ENCODE measurements at regions not wholly inside any gene's neighbourhood (a gene's known extent, or its start where the extent isn't known, plus 50 kb on each side); places are given as distances from the start of the nearest gene placed in this dataset.

DNA sequence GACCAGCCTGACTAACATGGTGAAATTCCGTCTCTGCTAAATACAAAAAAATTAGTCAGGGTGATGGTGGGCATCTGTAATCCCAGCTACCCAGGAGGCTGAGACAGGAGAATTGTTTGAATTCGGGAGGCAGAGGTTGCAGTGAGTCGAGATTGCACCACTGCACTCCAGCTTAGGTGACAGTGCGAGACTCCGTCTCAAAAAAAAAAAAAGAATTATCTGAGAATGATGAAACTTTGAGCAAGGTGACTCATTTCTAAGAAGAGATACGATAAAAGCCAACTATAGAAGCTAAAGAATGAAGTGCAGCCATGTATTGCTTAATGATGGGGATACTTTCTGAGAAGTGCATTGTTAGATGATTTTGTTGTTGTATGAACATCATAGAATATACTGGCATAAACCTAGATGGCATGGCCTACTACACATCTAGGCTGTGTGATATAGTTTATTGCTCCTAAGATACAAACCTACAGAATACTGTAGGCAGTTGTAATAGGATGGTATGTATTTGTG, 64.7 kb downstream of the SNRPE start:
- Histone ChIP-seq H3K27me3 (ENCODE audit: insufficient read depth, low read length) (no peaks in the 10 kb centered on the region), H3K9ac (ENCODE audit: low read depth, low read length) (no peak overlapping the region), H3K4me3 (ENCODE audit: low read length) (no peak overlapping the region), H3K4me1 (ENCODE audit: insufficient read depth, low read length) (no peaks in the 10 kb centered on the region), H3K9me3 (ENCODE audit: insufficient read depth, low read depth, low read length) (no peaks in the 10 kb centered on the region), H3K36me3 (ENCODE audit: insufficient read depth, low read length) (no peaks in the 10 kb centered on the region), H3K27ac (ENCODE audit: low read depth, low read length) (no peak overlapping the region)
- 92% methylated on average over 6 of the region's 6 CpGs for WGBS

DNA sequence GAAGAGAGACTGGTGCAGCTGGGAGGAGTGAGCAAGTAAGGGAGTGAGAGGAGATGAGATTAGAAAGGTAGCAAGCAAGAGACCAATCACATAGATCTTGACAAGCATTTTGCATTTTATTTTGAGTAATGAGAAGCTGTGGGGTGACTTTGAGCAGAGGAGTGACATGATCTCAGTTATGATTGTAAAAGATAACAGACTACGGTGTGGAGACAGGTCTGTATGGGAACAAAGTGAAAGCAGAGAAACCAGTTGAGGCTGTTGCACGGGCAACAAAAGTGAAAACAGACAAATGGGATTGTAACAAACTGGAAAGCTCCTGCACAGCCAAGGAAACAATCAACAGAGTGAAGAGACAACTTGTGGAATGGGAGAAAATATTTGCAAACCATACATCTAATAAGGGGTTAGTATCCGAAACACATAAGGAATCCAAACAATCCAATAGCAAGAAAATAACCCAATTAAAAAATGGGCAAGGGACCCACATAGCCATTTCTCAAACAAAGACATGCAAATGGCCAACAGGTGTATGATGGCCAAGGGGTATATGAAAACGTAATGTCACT, 68.4 kb downstream of the SNRPE start:
- Histone ChIP-seq H3K4me1 (ENCODE audit: insufficient read depth, low read length) (no peaks in the 10 kb centered on the region), H3K36me3 (ENCODE audit: insufficient read depth, low read length) (no peaks in the 10 kb centered on the region), H3K27ac (ENCODE audit: low read depth, low read length) (no peak overlapping the region), H3K4me3 (ENCODE audit: low read length) (no peak overlapping the region), H3K9ac (ENCODE audit: low read depth, low read length) (no peak overlapping the region), H3K27me3 (ENCODE audit: insufficient read depth, low read length) (no peaks in the 10 kb centered on the region), H3K9me3 (ENCODE audit: insufficient read depth, low read depth, low read length) (no peaks in the 10 kb centered on the region)
- WGBS = 94% methylated on average over 4 of the region's 4 CpGs

DNA sequence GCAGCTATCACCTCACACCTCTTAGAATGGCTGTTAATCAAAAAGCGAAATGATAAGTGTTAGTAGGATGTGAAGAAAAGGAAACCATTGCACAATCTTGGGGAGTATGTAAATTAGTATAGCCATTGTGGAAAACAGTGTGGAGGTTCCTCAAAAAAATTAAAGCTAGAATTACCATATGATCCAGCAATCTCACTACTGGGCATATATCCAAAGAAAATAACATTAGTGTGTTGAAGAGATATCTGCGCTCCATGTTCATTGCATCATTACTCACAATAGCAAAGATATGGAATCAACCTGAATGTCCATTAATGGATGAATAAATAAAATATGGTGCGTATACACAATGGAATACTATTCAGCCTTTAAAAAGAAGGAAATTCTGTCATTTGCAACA, 68.9 kb downstream of the SNRPE start:
- H3K4me1 ChIP-seq (ENCODE audit: insufficient read depth, low read length) = no peaks in the 10 kb centered on the region
- no peaks in the 10 kb centered on the region for H3K36me3 ChIP-seq (ENCODE audit: insufficient read depth, low read length)
- WGBS = 100% methylated on average over 1 of the region's 3 CpGs
- no peak overlapping the region for H3K27ac ChIP-seq (ENCODE audit: low read depth, low read length)
- no peaks in the 10 kb centered on the region for H3K9me3 ChIP-seq (ENCODE audit: insufficient read depth, low read depth, low read length)
- no peak overlapping the region for H3K4me3 ChIP-seq (ENCODE audit: low read length)
- H3K27me3 ChIP-seq (ENCODE audit: insufficient read depth, low read length) = no peaks in the 10 kb centered on the region
- H3K9ac ChIP-seq (ENCODE audit: low read depth, low read length) = no peak overlapping the region

DNA sequence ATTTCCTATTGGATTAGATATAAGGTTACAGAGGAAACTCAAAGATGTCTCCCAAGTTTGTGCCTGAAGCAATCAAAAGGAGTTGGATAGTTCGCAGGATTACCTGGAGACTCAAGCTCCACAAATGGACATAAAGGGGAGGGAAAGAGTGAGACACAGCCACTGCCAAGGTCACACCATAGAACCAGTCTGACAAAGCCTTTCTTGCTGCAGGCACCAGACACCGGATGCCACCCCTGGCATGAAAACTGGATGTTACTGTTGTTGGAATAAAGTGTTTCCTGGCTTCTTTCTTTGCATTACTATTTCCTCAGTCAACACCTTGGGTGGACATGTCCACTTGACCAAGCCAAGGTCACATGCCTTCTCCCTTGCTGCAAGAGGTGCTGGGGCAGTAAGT, 70.6 kb downstream of the SNRPE start:
- H3K27me3 ChIP-seq (ENCODE audit: insufficient read depth, low read length) = no peaks in the 10 kb centered on the region
- no peaks in the 10 kb centered on the region for H3K36me3 ChIP-seq (ENCODE audit: insufficient read depth, low read length)
- 95% methylated on average over 2 of the region's 2 CpGs for WGBS
- no peaks in the 10 kb centered on the region for H3K4me1 ChIP-seq (ENCODE audit: insufficient read depth, low read length)
- no peaks in the 10 kb centered on the region for H3K9me3 ChIP-seq (ENCODE audit: insufficient read depth, low read depth, low read length)
- H3K4me3 ChIP-seq (ENCODE audit: low read length) = no peak overlapping the region
- H3K27ac ChIP-seq (ENCODE audit: low read depth, low read length) = no peak overlapping the region
- H3K9ac ChIP-seq (ENCODE audit: low read depth, low read length) = no peak overlapping the region

DNA sequence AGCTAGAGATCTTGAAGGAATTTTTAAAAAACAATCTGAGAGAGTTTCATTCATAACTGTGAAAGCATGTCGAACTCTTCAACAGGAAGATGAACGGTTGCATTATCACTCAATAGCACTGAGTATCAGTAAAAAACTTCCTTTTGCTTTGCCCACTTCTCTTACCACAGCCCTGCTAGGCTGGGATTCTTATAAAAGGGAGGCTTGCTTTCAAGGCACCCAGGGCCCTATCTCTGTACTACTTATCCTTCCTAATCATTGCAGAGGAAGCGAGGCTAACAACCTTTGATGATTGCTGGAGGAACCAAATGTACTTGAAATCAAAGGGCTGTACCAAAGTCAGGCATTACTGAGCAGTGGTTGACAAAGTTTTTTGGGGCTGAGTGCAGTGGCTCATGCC, 71.2 kb downstream of the SNRPE start:
- H3K27ac ChIP-seq (ENCODE audit: low read depth, low read length) = no peak overlapping the region
- WGBS = 97% methylated on average over 3 of the region's 3 CpGs
- no peak overlapping the region for H3K9ac ChIP-seq (ENCODE audit: low read depth, low read length)
- H3K4me3 ChIP-seq (ENCODE audit: low read length) = no peak overlapping the region
- no peaks in the 10 kb centered on the region for H3K4me1 ChIP-seq (ENCODE audit: insufficient read depth, low read length)
- no peaks in the 10 kb centered on the region for H3K27me3 ChIP-seq (ENCODE audit: insufficient read depth, low read length)
- H3K9me3 ChIP-seq (ENCODE audit: insufficient read depth, low read depth, low read length) = no peaks in the 10 kb centered on the region
- no peaks in the 10 kb centered on the region for H3K36me3 ChIP-seq (ENCODE audit: insufficient read depth, low read length)

DNA sequence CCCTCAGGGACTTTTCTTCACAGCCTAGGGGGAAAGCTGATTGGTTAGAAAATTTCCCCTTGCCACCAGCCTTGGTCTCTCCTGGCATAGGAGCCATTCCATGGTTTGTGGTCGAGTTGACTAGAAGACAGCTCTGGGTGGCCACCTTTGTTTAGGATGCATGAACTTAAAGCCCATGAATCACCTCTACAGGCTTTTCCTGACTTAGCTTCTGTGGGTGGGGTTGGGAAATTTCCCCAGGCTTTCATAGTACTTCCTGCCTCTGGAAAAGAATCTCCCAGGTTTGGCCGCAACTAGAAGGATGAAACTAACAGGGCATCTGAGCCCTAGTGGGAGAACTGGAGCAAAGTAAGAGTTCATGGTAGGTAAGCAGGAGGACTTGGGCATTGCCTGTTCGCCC, 72.6 kb downstream of the SNRPE start:
- no peak overlapping the region for H3K4me3 ChIP-seq (ENCODE audit: low read length)

DNA sequence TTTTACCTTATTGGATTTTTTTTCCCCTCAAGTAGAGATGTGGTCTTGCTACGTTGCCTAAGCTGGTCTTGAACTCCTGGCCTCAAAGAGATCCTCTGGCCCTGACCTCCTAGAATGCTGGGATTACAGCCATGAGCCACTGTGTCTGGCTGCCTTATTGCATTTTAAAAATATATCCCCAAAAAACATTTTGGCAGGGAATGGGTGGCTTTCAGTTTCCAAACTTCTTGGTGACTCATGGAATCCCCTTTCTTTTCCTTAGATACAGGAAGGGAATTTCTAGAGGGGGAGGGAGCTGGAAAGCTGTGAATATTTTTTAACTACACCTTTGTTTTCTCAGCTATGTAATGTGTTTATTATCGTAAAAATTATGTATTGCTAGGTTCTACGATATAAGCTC, 73.3 kb downstream of the SNRPE start:
- Histone ChIP-seq H3K9ac (ENCODE audit: low read depth, low read length) (no peak overlapping the region), H3K9me3 (ENCODE audit: insufficient read depth, low read depth, low read length) (no peaks in the 10 kb centered on the region), H3K27ac (ENCODE audit: low read depth, low read length) (no peak overlapping the region), H3K27me3 (ENCODE audit: insufficient read depth, low read length) (no peaks in the 10 kb centered on the region), H3K4me3 (ENCODE audit: low read length) (no peak overlapping the region), H3K4me1 (ENCODE audit: insufficient read depth, low read length) (no peaks in the 10 kb centered on the region), H3K36me3 (ENCODE audit: insufficient read depth, low read length) (no peaks in the 10 kb centered on the region)
- WGBS = 94% methylated on average over 3 of the region's 3 CpGs

More for the DNA sequence above, 72.6 kb downstream of the SNRPE start:
- H3K4me1 ChIP-seq (ENCODE audit: insufficient read depth, low read length) = no peaks in the 10 kb centered on the region
- H3K27ac ChIP-seq (ENCODE audit: low read depth, low read length) = no peak overlapping the region
- H3K36me3 ChIP-seq (ENCODE audit: insufficient read depth, low read length) = no peaks in the 10 kb centered on the region
- 68% methylated on average over 3 of the region's 3 CpGs for WGBS
- no peaks in the 10 kb centered on the region for H3K27me3 ChIP-seq (ENCODE audit: insufficient read depth, low read length)
- H3K9ac ChIP-seq (ENCODE audit: low read depth, low read length) = no peak overlapping the region
- H3K9me3 ChIP-seq (ENCODE audit: insufficient read depth, low read depth, low read length) = no peaks in the 10 kb centered on the region

DNA sequence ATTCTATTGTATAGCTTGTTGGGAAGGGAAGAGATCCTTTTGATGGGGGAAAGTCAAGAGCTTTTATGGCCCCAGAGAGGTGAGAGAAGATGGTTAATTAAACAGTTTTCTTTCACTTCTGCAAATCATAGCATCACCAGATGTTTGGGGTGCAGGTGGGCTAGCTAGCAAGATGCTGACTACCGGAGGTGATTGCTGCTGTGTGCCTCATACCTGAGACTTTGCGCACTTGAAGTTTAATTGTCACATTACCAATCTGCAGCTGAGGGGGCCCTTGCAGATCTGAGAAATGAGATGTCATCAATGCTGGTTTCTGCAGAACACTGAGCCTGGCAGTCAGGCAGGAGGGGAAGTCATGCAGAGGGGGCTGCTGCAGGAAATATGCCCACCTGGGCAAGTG, 73.9 kb downstream of the SNRPE start:
- no peaks in the 10 kb centered on the region for H3K36me3 ChIP-seq (ENCODE audit: insufficient read depth, low read length)
- H3K27ac ChIP-seq (ENCODE audit: low read depth, low read length) = no peak overlapping the region
- H3K9me3 ChIP-seq (ENCODE audit: insufficient read depth, low read depth, low read length) = no peaks in the 10 kb centered on the region
- no peaks in the 10 kb centered on the region for H3K27me3 ChIP-seq (ENCODE audit: insufficient read depth, low read length)
- WGBS = 91% methylated on average over 2 of the region's 2 CpGs
- no peaks in the 10 kb centered on the region for H3K4me1 ChIP-seq (ENCODE audit: insufficient read depth, low read length)
- no peak overlapping the region for H3K9ac ChIP-seq (ENCODE audit: low read depth, low read length)
- H3K4me3 ChIP-seq (ENCODE audit: low read length) = no peak overlapping the region

DNA sequence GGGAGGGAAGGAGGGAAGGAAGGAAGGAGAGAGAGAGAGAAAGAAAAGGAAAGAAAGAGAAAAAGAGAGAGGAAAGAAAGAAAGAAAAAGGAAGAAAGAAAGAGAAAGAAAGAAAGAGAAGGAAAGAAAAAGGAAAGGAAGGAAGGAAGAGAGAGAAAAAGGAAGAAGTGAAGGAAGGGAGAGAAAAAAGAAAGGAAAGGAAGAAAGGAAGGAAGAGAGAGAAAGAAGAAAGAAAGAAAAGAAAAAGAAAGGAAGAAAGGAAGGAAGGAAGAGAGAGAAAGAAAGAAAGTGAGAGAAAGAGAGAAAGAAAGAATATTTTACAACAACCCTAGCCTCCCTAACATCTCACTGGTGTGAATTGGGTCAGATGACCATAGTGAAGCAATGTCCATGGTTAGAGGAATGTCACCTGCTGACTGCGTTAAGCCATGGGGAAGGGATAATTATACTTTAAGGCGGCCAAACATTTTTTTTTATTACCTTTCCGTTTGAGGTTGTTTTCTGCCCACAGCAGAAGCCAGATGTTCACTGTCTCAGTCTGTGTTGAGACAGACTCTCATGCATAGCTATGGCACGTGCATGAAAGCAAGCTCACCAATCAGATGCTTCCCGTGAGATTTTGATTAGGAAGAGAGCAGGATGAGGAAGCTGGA, 76.4 kb downstream of the SNRPE start:
- H3K4me3 ChIP-seq (ENCODE audit: low read length) = no peak overlapping the region
- H3K36me3 ChIP-seq (ENCODE audit: insufficient read depth, low read length) = no peaks in the 10 kb centered on the region
- no peaks in the 10 kb centered on the region for H3K9me3 ChIP-seq (ENCODE audit: insufficient read depth, low read depth, low read length)
- WGBS = 92% methylated on average over 5 of the region's 5 CpGs
- H3K9ac ChIP-seq (ENCODE audit: low read depth, low read length) = no peak overlapping the region
- H3K4me1 ChIP-seq (ENCODE audit: insufficient read depth, low read length) = no peaks in the 10 kb centered on the region
- no peaks in the 10 kb centered on the region for H3K27me3 ChIP-seq (ENCODE audit: insufficient read depth, low read length)
- H3K27ac ChIP-seq (ENCODE audit: low read depth, low read length) = no peak overlapping the region

DNA sequence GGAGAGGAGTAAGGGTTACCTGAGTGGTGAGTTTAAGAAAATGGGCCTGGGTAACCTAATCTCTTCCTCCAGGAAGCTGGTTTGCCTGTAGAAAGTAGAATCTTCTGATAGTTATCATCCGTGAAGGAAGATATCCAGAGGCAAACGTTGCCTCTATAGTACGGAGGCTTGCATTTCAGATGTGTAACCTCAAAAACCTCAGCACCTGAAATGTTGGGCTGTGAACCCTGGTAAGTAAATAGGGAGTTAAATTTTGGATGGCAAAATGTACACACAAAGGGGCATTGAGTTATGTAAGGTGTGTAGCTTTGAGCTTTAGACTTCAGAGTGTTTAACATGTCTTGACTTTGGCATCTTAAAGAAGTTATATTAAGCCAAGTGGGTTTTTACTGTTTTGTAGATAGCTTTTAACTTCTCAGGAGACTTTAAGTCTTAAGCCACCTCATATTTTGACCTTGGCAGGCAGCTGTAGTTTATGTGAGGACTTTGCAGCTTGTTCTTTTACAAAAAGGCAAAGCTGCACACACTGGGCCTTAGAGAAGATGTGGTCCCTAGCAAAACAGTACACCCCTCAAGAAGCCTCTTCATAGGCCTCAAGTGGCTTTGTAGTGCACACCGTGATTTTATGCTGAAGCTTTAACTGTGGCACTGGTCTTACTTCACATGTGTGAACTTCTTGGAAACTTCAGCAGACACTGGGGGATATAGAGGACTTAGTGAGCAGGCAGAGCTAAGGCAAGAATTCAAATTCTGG, 83.4 kb downstream of the SNRPE start:
- no peaks in the 10 kb centered on the region for H3K27me3 ChIP-seq (ENCODE audit: insufficient read depth, low read length)
- H3K27ac ChIP-seq (ENCODE audit: low read depth, low read length) = no peak overlapping the region
- H3K4me1 ChIP-seq (ENCODE audit: insufficient read depth, low read length) = no peaks in the 10 kb centered on the region
- no peaks in the 10 kb centered on the region for H3K9me3 ChIP-seq (ENCODE audit: insufficient read depth, low read depth, low read length)
- H3K36me3 ChIP-seq (ENCODE audit: insufficient read depth, low read length) = no peaks in the 10 kb centered on the region
- 93% methylated on average over 4 of the region's 4 CpGs for WGBS
- H3K4me3 ChIP-seq (ENCODE audit: low read length) = no peak overlapping the region
- H3K9ac ChIP-seq (ENCODE audit: low read depth, low read length) = no peak overlapping the region

DNA sequence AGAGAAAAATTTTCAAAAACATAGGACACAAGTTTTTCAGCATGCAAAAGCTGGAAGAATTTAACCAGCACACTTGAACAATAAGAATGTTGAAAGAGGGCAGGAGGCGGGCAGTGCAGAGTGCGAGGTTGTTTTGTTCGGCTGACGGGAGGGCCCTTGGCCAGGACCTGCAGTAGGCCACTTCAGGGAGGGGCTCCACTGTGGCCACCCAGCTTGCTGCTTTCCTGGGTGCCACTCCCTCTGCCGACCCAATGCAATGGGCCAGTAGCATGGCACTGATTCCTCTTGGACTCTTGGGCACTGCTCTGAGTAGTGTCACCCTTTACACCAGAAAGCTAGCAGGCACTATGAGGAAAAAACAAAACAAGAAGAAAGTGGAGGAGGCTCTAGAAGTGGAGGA, 92.9 kb downstream of the SNRPE start:
- Histone ChIP-seq H3K27ac (ENCODE audit: low read depth, low read length) (no peak overlapping the region), H3K9ac (ENCODE audit: low read depth, low read length) (no peak overlapping the region), H3K4me1 (ENCODE audit: insufficient read depth, low read length) (no peaks in the 10 kb centered on the region), H3K27me3 (ENCODE audit: insufficient read depth, low read length) (no peaks in the 10 kb centered on the region), H3K4me3 (ENCODE audit: low read length) (no peak overlapping the region), H3K36me3 (ENCODE audit: insufficient read depth, low read length) (no peaks in the 10 kb centered on the region), H3K9me3 (ENCODE audit: insufficient read depth, low read depth, low read length) (peaks cover 29% of the 10 kb centered on the region)
- WGBS = 95% methylated on average over 5 of the region's 5 CpGs
